Panc1 (cell line): ENCODE measurements at regions not wholly inside any gene's neighbourhood (a gene's known extent, or its start where the extent isn't known, plus 50 kb on each side); places are given as distances from the start of the nearest gene placed in this dataset.

Experiments used
- POLR2AphosphoS5 ChIP-seq: IDR thresholded peaks from 2 replicates; pipeline ENCODE4 v1.6.1; 2012; ENCODE audit warnings: mild to moderate bottlenecking, low read depth, low read length, moderate library complexity
- SIN3A ChIP-seq: IDR thresholded peaks from 2 replicates; pipeline ENCODE4 v1.6.1; 2012; ENCODE audit warnings: low read depth, mild to moderate bottlenecking, low read length, moderate library complexity, borderline replicate concordance; ENCODE audit not compliant: insufficient read depth
- TCF7L2 ChIP-seq: IDR thresholded peaks from 2 replicates; pipeline ENCODE4 v1.6.1; 2011; ENCODE audit warnings: mild to moderate bottlenecking, low read depth, low read length, inconsistent platforms
- TF ChIP-seq, protein P1 (sequence below): fragments of 450-650 bp; IDR thresholded peaks from 2 replicates; pipeline ENCODE4 v1.5.1; 2017; ENCODE audit warnings: mild to moderate bottlenecking
- TF ChIP-seq, protein P2 (sequence below), 2 experiments: IDR thresholded peaks; 2 replicates each; pipeline ENCODE4 v1.6.1; 2011 to 2012; ENCODE audit warnings: low read depth in 2 of 2, control low read depth in 1 of 2, low read length in 1 of 2, mild to moderate bottlenecking in 1 of 2, moderate library complexity in 1 of 2; ENCODE audit not compliant: insufficient read depth in 1 of 2

DNA sequence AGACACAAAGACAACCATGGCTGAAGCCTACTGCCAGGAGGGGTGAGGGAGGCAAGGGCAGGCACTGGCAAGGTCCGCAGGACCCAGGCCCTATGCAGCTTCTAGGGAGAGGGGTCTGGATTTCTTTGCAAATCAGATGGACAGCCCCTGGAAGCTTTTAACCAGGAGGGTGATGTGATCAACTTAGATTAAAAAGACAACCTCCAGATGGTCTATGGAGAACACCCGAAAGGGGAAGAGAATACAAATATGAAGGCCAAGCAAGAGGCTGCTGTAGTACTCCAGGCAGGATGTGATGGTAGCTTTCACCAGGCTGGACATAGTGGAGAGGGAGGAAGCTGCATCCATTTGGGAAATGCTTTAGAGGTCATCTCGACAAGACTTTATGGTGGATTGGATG lies 83.3 kb upstream of the TSPAN11 start:
- TF ChIP-seq, protein P1, sequence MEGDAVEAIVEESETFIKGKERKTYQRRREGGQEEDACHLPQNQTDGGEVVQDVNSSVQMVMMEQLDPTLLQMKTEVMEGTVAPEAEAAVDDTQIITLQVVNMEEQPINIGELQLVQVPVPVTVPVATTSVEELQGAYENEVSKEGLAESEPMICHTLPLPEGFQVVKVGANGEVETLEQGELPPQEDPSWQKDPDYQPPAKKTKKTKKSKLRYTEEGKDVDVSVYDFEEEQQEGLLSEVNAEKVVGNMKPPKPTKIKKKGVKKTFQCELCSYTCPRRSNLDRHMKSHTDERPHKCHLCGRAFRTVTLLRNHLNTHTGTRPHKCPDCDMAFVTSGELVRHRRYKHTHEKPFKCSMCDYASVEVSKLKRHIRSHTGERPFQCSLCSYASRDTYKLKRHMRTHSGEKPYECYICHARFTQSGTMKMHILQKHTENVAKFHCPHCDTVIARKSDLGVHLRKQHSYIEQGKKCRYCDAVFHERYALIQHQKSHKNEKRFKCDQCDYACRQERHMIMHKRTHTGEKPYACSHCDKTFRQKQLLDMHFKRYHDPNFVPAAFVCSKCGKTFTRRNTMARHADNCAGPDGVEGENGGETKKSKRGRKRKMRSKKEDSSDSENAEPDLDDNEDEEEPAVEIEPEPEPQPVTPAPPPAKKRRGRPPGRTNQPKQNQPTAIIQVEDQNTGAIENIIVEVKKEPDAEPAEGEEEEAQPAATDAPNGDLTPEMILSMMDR, result no peak
- TF ChIP-seq, protein P2, sequence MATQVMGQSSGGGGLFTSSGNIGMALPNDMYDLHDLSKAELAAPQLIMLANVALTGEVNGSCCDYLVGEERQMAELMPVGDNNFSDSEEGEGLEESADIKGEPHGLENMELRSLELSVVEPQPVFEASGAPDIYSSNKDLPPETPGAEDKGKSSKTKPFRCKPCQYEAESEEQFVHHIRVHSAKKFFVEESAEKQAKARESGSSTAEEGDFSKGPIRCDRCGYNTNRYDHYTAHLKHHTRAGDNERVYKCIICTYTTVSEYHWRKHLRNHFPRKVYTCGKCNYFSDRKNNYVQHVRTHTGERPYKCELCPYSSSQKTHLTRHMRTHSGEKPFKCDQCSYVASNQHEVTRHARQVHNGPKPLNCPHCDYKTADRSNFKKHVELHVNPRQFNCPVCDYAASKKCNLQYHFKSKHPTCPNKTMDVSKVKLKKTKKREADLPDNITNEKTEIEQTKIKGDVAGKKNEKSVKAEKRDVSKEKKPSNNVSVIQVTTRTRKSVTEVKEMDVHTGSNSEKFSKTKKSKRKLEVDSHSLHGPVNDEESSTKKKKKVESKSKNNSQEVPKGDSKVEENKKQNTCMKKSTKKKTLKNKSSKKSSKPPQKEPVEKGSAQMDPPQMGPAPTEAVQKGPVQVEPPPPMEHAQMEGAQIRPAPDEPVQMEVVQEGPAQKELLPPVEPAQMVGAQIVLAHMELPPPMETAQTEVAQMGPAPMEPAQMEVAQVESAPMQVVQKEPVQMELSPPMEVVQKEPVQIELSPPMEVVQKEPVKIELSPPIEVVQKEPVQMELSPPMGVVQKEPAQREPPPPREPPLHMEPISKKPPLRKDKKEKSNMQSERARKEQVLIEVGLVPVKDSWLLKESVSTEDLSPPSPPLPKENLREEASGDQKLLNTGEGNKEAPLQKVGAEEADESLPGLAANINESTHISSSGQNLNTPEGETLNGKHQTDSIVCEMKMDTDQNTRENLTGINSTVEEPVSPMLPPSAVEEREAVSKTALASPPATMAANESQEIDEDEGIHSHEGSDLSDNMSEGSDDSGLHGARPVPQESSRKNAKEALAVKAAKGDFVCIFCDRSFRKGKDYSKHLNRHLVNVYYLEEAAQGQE (IDR thresholded peaks at IDR 0.05; ENCODE audit: insufficient read depth in 1 of 2, low read depth in 2 of 2, low read length in 1 of 2), result no peak
- TF ChIP-seq POLR2AphosphoS5, result no peak
- TF ChIP-seq TCF7L2, result no peak
- TF ChIP-seq SIN3A, result no peak
